Thyroid gland (tissue), 4 donors: ENCODE measurements at regions not wholly inside any gene's neighbourhood (a gene's known extent, or its start where the extent isn't known, plus 50 kb on each side); places are given as distances from the start of the nearest gene placed in this dataset.
"Not testable (repeated sequence)": the region's sequence is repeated elsewhere in the genome, so short reads cannot be mapped to it uniquely, and the experiment has no call there.

Source experiments
- POLR2A ChIP-seq, 2 donors: fragments of 450-650 bp; IDR thresholded peaks; one replicate each; pipeline ENCODE4 v1.6.1; 2017; ENCODE audit warnings: antibody characterized with exemption in 2 of 2, mild to moderate bottlenecking in 2 of 2, moderate library complexity in 1 of 2
- TF ChIP-seq, protein P1 (sequence below), 6 experiments: fragments of 200-600 bp in 3 of 6; fragments of 450-650 bp in 3 of 6; sonication (generic) in 3 of 6; IDR thresholded peaks; one replicate each; pipeline ENCODE4 v1.5.1; 2016 to 2019; ENCODE audit warnings: antibody characterized with exemption in 6 of 6, mild to moderate bottlenecking in 2 of 6, inconsistent platforms in 1 of 6, moderate library complexity in 1 of 6

DNA sequence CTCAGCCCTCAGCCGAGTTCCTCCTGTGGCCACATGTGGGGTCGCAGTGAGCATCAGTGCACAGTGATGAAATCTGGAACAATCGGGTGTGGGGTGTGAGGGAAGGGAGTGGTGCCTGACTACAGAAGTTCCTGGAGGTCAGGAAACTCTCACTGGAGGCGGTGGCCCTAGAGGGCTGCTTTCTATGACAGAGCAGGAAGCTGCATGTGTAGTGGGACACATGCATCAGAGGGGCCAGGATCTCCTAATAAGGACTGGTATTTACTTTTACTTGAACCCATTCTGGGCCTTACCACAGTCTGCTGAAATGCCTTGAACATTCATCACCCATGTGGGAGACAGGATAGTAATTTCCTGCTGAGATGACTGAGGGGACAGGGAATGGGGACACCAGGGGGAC is 952.0 kb downstream of the SPATA31A6 start:
- not testable (repeated sequence) for TF ChIP-seq POLR2A (IDR thresholded peaks at IDR 0.05)
- TF ChIP-seq, protein P1, sequence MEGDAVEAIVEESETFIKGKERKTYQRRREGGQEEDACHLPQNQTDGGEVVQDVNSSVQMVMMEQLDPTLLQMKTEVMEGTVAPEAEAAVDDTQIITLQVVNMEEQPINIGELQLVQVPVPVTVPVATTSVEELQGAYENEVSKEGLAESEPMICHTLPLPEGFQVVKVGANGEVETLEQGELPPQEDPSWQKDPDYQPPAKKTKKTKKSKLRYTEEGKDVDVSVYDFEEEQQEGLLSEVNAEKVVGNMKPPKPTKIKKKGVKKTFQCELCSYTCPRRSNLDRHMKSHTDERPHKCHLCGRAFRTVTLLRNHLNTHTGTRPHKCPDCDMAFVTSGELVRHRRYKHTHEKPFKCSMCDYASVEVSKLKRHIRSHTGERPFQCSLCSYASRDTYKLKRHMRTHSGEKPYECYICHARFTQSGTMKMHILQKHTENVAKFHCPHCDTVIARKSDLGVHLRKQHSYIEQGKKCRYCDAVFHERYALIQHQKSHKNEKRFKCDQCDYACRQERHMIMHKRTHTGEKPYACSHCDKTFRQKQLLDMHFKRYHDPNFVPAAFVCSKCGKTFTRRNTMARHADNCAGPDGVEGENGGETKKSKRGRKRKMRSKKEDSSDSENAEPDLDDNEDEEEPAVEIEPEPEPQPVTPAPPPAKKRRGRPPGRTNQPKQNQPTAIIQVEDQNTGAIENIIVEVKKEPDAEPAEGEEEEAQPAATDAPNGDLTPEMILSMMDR (IDR thresholded peaks at IDR 0.05) = not testable (repeated sequence)
